ENCODE measurements at regions not wholly inside any gene's neighbourhood (a gene's known extent, or its start where the extent isn't known, plus 50 kb on each side); places are given as distances from the start of the nearest gene placed in this dataset.
"Not testable (repeated sequence)": the region's sequence is repeated elsewhere in the genome, so short reads cannot be mapped to it uniquely, and the experiment has no call there.

DNA sequence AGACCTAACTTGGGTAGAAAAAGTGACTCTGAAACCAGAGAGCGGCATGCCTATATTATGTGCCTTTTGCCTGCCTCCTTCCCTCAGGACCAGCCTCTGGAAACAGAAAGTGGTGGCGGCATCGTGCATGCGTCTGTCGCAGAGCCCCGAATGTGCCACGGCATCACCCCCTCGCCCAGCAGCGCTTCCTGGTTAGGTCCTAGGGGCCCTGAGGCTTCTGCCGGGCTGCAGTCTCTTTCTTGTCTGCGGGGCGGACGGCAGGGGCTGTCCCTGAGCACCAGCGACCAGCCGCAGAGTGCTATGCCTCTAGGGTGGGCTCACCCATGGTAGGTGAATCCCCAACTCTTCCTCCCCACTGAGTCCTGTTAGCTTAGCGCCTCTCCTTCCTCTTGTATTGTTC is 68.7 kb downstream of the VSIG4 start:
- H3K4me3 ChIP-seq (ENCODE audit: low read depth, low read length): no peak overlapping the region
- DNase-seq (ENCODE audit: low read depth): no peak
- TF ChIP-seq, protein P1, sequence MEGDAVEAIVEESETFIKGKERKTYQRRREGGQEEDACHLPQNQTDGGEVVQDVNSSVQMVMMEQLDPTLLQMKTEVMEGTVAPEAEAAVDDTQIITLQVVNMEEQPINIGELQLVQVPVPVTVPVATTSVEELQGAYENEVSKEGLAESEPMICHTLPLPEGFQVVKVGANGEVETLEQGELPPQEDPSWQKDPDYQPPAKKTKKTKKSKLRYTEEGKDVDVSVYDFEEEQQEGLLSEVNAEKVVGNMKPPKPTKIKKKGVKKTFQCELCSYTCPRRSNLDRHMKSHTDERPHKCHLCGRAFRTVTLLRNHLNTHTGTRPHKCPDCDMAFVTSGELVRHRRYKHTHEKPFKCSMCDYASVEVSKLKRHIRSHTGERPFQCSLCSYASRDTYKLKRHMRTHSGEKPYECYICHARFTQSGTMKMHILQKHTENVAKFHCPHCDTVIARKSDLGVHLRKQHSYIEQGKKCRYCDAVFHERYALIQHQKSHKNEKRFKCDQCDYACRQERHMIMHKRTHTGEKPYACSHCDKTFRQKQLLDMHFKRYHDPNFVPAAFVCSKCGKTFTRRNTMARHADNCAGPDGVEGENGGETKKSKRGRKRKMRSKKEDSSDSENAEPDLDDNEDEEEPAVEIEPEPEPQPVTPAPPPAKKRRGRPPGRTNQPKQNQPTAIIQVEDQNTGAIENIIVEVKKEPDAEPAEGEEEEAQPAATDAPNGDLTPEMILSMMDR (IDR thresholded peaks at IDR 0.05; ENCODE audit: insufficient read depth, low read depth, low read length, missing control alignments): no peak

DNA sequence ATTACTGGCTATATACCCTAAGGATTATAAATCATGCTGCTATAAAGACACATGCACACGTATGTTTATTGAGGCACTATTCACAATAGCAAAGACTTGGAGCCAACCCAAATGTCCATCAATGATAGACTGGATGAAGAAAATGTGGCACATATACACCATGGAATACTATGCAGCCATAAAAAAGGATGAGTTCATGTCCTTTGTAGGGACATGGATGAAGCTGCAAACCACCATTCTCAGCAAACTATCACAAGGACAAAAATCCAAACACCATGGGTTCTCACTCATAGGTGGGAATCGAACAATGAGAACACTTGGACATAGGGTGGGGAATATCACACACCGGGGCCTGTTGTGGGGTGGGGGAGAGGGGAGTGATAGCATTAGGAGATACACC is 72.7 kb downstream of the VSIG4 start:
- H3K4me3 ChIP-seq (ENCODE audit: low read depth, low read length); DNase-seq (ENCODE audit: low read depth): not testable (repeated sequence)

DNA sequence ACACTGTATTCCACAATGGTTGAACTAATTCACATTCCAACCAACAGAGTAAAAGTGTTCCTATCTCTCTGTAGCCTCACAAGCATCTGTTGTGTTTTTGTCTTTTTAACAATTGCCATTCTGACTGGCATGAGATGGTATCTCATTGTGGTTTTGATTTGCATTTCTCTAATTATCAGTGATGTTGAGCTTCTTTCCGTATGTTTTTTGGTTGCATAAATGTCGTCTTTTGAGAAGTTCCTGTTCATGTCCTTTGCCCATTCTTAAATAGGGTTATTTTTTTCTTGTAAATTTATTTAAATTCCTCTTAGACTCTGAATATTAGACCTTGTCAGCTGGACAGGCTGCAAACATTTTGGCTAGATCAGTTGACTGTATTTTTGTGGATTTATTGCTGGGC is 78.2 kb downstream of the VSIG4 start:
- TF ChIP-seq, protein P1 (IDR thresholded peaks at IDR 0.05; ENCODE audit: insufficient read depth, low read depth, low read length, missing control alignments): no peak
- H3K4me3 ChIP-seq (ENCODE audit: low read depth, low read length): no peak overlapping the region
- no peak for DNase-seq (ENCODE audit: low read depth)

DNA sequence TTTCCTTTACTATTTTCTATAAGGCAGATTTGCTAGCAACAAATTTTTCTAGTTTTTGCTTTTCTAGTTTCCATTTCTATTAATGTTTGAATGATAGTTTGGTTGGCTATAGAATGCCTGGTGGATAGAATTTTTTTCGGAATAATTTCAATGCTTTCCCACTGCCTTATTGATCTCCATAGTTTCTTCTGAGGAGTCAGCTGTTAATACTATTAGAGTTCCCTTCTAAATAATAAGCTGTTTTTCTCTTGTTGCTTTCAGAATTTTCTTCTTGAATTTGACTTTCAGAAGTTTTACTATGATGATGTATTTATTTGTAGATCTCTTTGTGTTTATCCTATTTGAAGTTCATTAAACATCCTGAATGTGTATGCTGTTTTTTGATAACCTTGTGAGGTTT is 91.8 kb downstream of the VSIG4 start:
- no peak overlapping the region for H3K4me3 ChIP-seq (ENCODE audit: low read depth, low read length)
- TF ChIP-seq, protein P1 (IDR thresholded peaks at IDR 0.05; ENCODE audit: insufficient read depth, low read depth, low read length, missing control alignments): no peak
- DNase-seq (ENCODE audit: low read depth): no peak

DNA sequence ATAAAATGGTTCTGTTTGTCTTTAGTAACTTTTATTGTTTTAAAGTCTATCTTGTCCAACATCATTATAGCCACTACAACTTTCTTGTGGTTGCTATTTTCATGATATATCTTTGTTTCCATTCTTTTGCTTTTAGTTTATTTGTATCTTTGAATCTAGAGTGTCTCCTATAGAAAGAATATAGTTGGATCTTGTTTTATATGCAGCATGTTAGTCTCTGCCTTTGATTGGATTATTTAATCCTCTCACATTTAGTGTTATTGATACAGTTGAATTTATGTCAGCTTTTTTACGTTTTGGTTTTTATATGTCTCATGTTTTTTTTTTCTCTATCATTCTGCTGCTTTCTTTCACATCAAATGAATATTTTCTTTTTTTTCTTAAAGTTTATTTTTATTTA is 98.1 kb downstream of the VSIG4 start:
- DNase-seq (ENCODE audit: low read depth): no peak
- H3K4me3 ChIP-seq (ENCODE audit: low read depth, low read length): no peak overlapping the region
- TF ChIP-seq, protein P1 (IDR thresholded peaks at IDR 0.05; ENCODE audit: insufficient read depth, low read depth, low read length, missing control alignments): no peak

DNA sequence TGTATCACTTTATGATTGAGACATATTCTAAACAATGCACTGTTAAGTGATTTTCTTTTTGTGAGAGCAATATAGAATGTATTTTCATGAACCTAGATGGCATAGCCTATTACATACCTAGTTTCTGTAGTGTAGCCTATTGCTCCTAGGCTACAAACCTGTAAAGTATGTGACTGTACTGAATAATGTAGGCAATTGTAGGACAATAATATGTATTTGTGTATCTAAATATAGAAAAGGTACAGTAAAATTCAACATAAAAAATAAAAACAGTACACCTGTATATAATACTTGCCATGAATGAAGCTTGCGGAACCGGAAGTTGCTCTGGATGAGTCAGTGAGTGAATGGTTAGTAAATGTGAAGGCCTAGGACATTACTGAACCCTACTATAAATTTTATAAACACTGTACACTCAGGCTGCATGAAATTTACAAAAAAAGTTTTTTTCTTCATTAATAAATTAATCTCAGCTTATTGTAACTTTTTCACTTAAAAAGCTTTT is 106.7 kb downstream of the VSIG4 start:
- no peak overlapping the region for H3K4me3 ChIP-seq (ENCODE audit: low read depth, low read length)
- TF ChIP-seq, protein P1 (IDR thresholded peaks at IDR 0.05; ENCODE audit: insufficient read depth, low read depth, low read length, missing control alignments): no peak
- no peak for DNase-seq (ENCODE audit: low read depth)

DNA sequence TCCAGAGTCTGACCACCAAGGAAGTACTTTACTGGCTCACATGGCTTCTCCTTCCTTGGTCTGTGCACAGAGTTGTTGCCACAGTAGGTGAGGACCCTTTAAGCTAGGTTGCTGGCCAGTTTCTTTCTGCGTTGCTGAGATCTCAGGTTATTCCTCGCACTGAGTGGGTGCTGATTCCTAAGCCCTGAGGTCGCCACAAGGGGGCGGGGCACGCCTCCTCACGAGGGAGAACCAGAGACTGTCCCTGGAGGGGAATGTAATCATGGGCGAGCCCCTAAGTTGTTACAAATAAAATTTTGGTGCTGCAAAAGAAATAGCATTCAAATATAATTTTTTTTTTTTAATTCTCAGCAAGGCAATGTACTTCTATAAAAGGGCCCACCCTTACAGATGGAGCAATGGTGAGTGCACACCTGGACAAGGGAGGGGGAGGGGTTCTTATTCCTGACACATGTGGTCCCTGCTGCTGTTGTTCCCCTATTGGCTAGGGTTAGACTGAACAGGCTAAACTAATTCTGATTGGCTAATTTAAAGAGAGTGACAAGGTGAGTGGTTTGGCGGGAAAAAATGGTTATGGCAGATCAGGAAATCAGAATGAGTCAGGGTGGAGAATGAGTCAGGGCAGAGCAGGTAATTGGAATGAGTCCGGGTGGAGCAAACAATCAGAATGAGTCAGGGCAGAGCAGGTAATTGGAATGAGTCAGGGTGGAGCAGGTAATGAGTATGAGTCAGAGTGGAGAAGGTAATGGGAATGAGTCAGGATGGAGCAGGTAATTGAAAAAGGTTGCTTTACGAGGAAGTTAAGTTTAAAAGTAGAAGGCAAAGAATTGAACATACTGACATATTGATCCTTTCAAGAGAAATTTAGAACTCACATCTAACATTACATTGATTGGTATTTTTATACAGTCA is 107.5 kb downstream of the VSIG4 start:
- H3K4me3 ChIP-seq (ENCODE audit: low read depth, low read length): no peak overlapping the region
- TF ChIP-seq, protein P1 (IDR thresholded peaks at IDR 0.05; ENCODE audit: insufficient read depth, low read depth, low read length, missing control alignments): no peak
- DNase-seq (ENCODE audit: low read depth): no peak
